Right lobe of liver (tissue), 4 donors: ENCODE measurements at regions not wholly inside any gene's neighbourhood (a gene's known extent, or its start where the extent isn't known, plus 50 kb on each side); places are given as distances from the start of the nearest gene placed in this dataset.

ENCODE experiments used
- CTCF ChIP-seq, 4 donors: fragments of 200-600 bp in 3 of 4; fragments of 450-650 bp in 1 of 4; IDR thresholded peaks; one replicate each; pipeline versions ENCODE4 v1.5.1 to v1.8.0; 2016 to 2022; ENCODE audit warnings: antibody characterized with exemption in 4 of 4, mild to moderate bottlenecking in 2 of 4
- POLR2A ChIP-seq: fragments of 450-650 bp; IDR thresholded peaks from one replicate; pipeline ENCODE4 v1.6.1; 2017; ENCODE audit warnings: antibody characterized with exemption, mild to moderate bottlenecking
- donor health status: DM: no; HTN: no; CAD: no.
- donor health status: DM: no; HTN: no; CAD: no.
- donor health status: DM: no; HTN: yes; CAD: no.

GRCh38 chr10:38226385-38226784, 132.2 kb downstream of the ZNF37A start:
- TF ChIP-seq CTCF (IDR thresholded peaks at IDR 0.05) (no peak), POLR2A (no peak)
